ENCODE measurements at regions not wholly inside any gene's neighbourhood (a gene's known extent, or its start where the extent isn't known, plus 50 kb on each side); places are given as distances from the start of the nearest gene placed in this dataset.

DNA sequence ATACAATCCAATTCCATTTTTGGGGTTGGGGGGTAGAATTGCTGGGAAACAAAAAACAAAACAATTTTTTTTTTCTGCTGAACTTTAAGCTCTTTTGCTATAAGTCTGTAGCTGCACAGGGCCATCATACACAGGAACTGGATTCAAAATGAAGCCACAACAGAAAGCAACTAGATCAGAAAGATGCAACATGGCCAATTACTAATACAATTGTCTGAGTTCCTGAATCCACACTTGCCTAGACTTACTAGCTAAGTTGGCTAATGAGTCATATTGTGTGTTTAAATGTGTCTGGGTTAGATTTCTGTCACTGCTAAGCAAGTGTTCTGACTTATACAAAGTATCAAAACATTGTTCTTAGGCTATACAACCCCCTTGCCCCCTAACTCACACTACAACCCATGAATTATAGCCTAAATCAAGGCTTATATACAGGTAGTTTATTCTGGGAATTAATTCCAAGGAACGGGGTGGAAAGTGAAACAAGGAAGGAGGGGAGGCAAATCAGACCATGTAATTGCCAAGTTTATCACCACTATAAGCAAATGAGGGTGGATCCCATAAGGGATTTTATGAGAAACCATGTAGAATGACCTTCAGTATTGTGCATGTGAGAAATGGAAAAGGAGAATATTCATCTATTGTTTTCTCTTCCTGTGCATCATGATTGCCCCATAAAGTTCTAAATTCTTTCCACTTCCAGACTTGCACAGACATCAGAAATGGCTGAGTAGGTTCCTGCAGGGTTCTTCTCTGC lies 337.9 kb upstream of the SORCS1 start:
- ChIA-PET POLR2A (no interaction called here), CTCF (no interaction called here)
- BruUV-seq (replicated peaks) = no TSS peak
- Histone ChIP-seq H3K36me3 (ENCODE audit: control insufficient read depth, insufficient read depth, low read length) (no peaks in the 10 kb centered on the region), H3K4me3 (ENCODE audit: low read depth in 2 of 2, low read length in 2 of 2) (no peak overlapping the region), H3K9me3 (ENCODE audit: control insufficient read depth, insufficient read depth, low read depth, low read length) (no peaks in the 10 kb centered on the region), H3K4me1 (ENCODE audit: control insufficient read depth, insufficient read depth, low read length) (no peaks in the 10 kb centered on the region), H3K27me3 (ENCODE audit: control insufficient read depth, insufficient read depth, low read length) (no peaks in the 10 kb centered on the region), H3K27ac (ENCODE audit: low read length) (no peak overlapping the region)
- DNase-seq (ENCODE audit: low read depth, low spot score) = no peak
- intact Hi-C loops (cut with micrococcal nuclease; ENCODE audit: unreplicated experiment) (no loop called here), in situ Hi-C loops (cut with HindIII; ENCODE audit: low pct_unique_long_range_greater_than_20kb, low sequenced_read_pairs) (no loop called here)
- ATAC-seq = no peak
- TF ChIP-seq CTCF (IDR thresholded peaks at IDR 0.05) (no peak), SIN3A (IDR thresholded peaks at IDR 0.05; ENCODE audit: borderline replicate concordance, insufficient read depth, low read depth, low read length) (no peak), POLR2AphosphoS5 (IDR thresholded peaks at IDR 0.05; ENCODE audit: low read depth, low read length) (no peak), TCF7L2 (IDR thresholded peaks at IDR 0.05; ENCODE audit: low read depth, low read length) (no peak)
- TF ChIP-seq, protein P1, sequence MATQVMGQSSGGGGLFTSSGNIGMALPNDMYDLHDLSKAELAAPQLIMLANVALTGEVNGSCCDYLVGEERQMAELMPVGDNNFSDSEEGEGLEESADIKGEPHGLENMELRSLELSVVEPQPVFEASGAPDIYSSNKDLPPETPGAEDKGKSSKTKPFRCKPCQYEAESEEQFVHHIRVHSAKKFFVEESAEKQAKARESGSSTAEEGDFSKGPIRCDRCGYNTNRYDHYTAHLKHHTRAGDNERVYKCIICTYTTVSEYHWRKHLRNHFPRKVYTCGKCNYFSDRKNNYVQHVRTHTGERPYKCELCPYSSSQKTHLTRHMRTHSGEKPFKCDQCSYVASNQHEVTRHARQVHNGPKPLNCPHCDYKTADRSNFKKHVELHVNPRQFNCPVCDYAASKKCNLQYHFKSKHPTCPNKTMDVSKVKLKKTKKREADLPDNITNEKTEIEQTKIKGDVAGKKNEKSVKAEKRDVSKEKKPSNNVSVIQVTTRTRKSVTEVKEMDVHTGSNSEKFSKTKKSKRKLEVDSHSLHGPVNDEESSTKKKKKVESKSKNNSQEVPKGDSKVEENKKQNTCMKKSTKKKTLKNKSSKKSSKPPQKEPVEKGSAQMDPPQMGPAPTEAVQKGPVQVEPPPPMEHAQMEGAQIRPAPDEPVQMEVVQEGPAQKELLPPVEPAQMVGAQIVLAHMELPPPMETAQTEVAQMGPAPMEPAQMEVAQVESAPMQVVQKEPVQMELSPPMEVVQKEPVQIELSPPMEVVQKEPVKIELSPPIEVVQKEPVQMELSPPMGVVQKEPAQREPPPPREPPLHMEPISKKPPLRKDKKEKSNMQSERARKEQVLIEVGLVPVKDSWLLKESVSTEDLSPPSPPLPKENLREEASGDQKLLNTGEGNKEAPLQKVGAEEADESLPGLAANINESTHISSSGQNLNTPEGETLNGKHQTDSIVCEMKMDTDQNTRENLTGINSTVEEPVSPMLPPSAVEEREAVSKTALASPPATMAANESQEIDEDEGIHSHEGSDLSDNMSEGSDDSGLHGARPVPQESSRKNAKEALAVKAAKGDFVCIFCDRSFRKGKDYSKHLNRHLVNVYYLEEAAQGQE (IDR thresholded peaks at IDR 0.05; ENCODE audit: insufficient read depth in 1 of 2, low read depth in 2 of 2, low read length in 1 of 2) = no peak

- ChIA-PET POLR2A (no interaction called here), CTCF (no interaction called here)
- H3K27me3 ChIP-seq (ENCODE audit: control insufficient read depth, insufficient read depth, low read length) = no peaks in the 10 kb centered on the region
- TF ChIP-seq TCF7L2 (IDR thresholded peaks at IDR 0.05; ENCODE audit: low read depth, low read length) = no peak
- TF ChIP-seq SIN3A (IDR thresholded peaks at IDR 0.05; ENCODE audit: borderline replicate concordance, insufficient read depth, low read depth, low read length) = no peak
- TF ChIP-seq, protein P1 (IDR thresholded peaks at IDR 0.05; ENCODE audit: insufficient read depth in 1 of 2, low read depth in 2 of 2, low read length in 1 of 2) = no peak
- TF ChIP-seq CTCF (IDR thresholded peaks at IDR 0.05) = no peak
- TF ChIP-seq POLR2AphosphoS5 (IDR thresholded peaks at IDR 0.05; ENCODE audit: low read depth, low read length) = no peak
- H3K4me3 ChIP-seq (ENCODE audit: low read depth in 2 of 2, low read length in 2 of 2) = no peak overlapping the region
- H3K36me3 ChIP-seq (ENCODE audit: control insufficient read depth, insufficient read depth, low read length) = no peaks in the 10 kb centered on the region
- no peaks in the 10 kb centered on the region for H3K4me1 ChIP-seq (ENCODE audit: control insufficient read depth, insufficient read depth, low read length)
- no TSS peak for BruUV-seq (replicated peaks)
- no peaks in the 10 kb centered on the region for H3K9me3 ChIP-seq (ENCODE audit: control insufficient read depth, insufficient read depth, low read depth, low read length)
- ATAC-seq (no peak), DNase-seq (ENCODE audit: low read depth, low spot score) (no peak)
- in situ Hi-C loops (cut with HindIII; ENCODE audit: low pct_unique_long_range_greater_than_20kb, low sequenced_read_pairs) (no loop called here), intact Hi-C loops (cut with micrococcal nuclease; ENCODE audit: unreplicated experiment) (no loop called here)
- H3K27ac ChIP-seq (ENCODE audit: low read length) = no peak overlapping the region
Measured at GRCh38 chr10:107498983-107499382, 334.5 kb upstream of the SORCS1 start.

Measured in Panc1 (cell line).